GM19351 (cell line): ENCODE measurements at regions not wholly inside any gene's neighbourhood (a gene's known extent, or its start where the extent isn't known, plus 50 kb on each side); places are given as distances from the start of the nearest gene placed in this dataset.

Source experiments
- ATAC-seq: cut with Tn5 transposase; IDR thresholded peaks from one replicate; pipeline ENCODE4 v1.9.1; 2021; ENCODE audit warnings: mild to moderate bottlenecking, moderate library complexity; ENCODE audit not compliant: unreplicated experiment

DNA sequence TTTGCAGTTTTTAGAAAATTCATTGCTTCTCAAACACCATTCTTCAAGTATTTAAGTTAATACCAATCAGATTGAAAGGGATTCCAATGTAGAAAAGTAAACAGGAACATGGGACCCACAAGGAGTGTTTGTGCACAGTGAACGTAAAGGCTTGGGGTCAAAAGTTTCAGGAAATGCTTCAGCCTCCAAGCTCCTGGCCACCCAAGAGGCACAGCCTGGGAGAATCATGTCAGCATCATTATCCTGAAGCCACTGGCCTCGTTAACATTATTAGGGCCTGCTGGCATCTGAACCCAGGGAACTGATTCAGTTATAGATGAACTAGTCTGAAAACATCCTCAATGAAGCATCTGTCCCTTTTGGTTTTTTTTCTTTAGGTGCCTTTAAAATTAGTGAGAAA is 122.9 kb downstream of the NXNL2 start:
- ATAC-seq, result no peak

DNA sequence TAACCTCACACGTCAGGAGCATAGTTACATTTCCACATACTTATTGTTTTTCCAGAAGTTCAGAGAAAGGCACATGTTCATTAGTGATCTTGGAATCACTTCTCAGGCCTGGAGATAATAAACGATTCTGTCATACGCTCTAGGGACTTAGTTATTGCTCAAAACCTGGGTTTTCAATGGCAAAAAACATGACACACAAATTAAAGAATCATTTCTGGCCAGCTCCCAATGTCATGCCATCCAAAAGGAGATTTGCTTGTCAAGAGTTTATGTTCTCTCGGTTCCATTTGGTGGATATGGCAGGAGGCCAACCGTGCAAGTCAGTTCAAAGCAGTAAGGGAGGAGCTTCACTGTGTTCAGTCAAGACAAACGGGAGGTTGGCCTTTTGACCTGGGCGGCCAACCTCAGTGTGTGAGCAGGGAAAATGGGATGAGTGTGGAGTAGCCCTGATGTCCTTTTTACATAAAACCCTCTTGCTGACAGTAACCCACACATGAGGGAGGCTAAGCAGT is 123.4 kb downstream of the NXNL2 start:
- no peak for ATAC-seq

DNA sequence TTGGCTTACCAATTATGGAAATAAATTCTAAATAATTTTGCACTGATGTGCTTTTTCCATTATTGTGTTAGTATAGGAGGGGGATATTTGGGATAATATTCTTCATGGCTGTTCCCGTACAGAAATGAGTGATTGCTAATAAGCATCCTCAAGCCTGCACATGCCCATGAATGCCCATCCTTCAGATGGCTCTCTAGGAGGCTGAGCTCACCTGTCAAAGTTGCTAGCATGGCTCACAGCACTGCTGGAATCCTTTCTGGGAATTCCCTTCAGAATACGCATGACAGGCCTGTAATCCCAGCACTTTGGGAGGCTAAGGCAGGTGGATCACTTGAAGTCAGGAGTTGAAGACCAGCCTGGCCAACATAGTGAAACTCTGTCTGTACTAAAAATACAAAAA is 124.1 kb downstream of the NXNL2 start:
- no peak for ATAC-seq

DNA sequence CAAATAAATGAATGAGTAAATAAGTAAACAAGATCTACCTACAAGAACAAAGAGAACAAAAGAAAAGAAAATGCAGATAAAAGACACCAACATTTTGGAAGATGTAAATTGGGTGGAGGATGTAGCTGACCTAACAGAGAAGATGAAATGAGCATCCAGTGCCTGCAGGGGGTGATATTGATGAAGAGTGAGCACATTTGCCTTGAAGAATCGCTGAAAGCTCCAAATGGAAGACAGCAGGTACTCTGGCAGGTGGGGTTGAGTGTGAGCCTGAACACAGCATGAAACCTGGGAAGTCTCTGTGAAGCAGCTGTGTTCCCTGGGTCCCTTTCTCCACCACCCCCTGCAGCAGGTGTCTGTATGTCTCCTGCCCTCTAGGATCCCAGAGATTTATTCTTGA is 125.6 kb downstream of the NXNL2 start:
- no peak for ATAC-seq

DNA sequence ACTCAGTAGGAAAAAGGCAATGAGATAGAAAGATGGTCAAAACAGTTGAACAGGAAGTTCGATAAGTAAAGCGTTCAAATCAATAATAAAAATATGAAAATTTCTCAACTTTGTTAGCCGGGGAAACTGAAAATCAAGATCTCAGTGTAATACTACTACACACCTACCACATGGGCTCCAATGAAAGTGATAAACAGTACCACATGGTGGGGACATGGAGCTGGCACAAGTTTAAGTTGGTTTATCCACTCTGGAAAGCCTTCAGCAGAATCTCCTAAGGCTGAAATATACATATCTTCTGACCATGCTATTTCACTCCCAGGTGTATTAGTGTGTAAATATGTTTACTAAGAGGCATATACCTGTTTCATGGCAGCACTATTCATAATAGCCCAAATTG is 126.8 kb downstream of the NXNL2 start:
- no peak for ATAC-seq

DNA sequence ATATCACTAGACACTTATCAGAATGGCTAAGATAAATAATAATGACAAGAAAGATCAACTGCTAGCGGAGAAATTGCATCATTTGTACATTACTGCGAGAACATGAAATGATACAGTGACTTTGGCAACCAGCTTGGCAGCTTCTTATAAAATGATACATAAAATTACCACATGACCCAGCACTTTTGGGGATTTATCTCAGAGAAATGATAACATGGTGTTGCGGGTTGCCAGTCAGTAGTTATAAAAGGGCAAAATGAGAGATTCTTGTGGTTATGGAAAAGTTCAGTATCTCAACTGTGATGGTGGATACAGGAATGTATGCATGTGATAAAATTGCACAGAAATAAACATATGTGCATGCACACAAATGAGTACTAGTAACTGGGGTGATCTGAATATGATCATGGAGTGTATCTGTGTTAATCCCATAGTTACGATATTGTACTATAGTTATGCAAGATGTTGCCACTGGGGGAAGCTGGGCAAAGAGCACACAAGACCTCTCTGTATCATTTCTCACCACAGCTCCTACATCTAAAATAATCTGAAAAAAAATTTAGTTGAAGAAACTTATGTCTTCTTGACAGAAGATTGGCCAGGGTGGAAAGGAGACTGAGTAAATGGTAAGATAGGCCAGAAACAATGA is 128.9 kb downstream of the NXNL2 start:
- no peak for ATAC-seq

DNA sequence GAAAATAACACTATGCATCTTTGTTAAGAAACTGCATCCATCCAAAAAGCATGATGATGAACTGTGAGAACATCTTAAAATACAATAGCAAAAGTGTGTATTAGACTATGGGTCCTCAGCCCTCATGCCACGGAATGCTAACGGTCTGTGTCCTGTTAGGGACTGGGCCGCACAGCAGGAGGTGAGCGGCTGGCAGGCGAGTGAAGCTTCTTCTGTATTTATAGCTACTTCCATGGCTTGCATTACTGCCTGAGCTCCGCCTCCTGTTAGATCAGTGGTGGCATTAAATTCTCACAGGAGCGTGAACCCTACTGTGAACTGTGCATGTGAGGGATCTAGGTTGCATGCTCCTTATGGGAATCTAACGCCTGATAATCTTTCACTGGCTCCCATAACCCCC is 129.8 kb downstream of the NXNL2 start:
- ATAC-seq, result no peak

DNA sequence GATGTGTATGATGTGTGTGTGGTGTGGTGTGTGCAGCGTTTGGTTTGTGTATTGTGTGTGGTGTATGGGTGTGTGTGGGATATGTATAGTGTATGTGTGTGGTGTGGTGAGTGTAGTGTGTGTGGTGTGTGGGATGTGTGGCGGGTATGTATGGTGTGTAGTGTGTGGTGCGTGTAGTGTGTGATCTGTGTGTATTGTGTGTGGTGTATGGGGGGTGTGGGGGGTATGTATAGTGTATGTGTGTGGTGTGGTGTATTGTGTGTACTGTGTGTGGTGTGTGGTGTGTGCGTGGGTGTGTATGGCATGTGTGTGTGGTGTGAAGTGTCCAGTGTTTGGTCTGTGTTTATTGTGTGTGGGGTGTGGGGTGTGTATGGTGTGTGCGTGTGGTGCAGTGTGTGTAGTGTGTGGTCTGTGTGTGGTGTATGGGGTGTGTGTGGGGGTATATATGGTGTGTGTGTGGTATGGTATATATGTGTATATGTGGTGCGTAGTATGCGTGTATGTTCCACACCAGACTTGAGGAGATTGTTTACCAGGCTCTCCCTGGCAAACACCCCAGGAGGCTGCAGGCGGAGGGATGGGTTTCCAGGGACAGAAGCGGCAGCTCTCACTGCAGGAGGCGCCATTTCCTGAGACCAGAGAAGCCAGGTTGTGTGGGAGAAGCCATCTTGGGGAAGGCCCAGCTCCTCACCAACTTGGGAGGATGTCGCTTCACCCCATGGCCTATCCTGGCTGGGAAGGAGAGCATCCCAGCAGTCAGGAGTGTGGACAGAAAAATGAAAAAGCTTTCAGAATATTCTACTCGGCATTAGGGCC is 138.1 kb downstream of the NXNL2 start:
- no peak for ATAC-seq

DNA sequence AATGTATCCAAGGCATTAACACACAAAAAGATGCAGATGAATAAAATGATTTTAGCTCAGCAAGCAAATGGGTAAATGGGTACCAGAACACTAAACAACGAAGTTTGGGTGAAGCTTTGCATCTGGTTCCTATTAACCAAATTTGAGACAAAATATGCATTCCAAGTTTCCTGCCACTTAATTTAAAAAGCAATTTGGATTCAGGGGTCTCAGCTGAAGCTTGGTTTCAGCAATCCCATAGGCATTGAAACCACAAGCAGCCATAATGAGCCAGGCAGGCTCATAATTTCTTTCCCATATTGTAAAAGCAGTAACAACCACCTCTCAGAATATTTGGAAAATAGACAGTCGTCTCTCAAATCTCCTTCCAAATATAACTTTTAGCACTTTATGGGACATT is 138.9 kb downstream of the NXNL2 start:
- ATAC-seq, result no peak

DNA sequence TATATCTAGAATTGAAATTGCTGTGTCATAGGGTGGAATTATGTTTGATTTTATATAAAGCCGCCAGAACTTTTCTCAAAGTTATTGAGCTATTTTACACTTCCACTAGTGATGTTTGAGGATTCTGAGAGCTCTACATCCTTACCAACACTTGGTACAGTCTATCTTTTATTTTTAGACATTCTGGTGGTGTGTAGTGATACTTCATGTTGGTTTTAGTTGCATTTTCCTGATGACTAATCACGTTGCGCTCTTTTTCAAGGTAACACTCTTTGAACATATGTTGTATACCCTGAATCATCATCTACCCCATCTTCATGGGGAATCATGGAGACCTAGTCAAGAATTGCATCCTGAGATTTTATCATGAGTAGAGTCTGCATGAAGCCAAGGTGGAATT is 141.7 kb downstream of the NXNL2 start:
- ATAC-seq, result no peak

DNA sequence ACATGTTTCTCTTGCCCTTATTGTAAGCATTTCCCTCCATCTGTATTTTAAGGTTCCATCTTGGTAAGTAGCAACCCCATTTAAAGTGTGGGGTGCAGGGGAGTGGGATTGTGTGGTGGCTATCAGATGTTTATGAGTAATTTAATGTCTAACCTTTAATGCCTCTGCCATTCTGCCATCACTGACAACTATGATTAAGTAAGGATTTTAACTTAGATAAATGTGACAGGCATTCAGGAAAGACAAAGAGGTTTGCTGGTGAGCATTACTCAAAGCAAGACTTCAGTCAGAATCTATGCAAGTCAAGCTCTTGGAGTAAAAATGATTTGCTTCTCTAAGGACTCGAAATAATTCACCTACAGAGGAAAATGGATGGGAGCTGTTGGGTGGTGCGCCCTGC is 143.0 kb downstream of the NXNL2 start:
- no peak for ATAC-seq

DNA sequence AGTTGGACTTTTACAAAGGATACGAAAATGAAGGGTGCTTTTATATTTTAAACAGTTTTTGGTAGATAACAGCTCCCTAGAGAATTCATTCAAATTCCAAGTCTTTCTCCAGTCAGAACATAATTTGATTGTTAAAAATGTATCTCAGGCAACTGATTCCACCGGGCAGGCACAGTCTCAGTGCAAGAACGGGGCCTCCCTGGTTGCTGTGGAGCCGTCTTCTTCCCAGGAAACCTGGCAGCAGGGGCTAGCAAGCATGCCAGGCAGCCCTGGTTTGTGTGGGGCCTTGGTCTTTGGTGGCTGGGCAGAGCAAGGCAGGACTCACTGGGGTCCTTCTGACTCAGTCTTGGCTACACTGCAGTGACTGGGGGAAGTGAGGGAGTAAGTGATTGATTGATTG is 143.5 kb downstream of the NXNL2 start:
- no peak for ATAC-seq

DNA sequence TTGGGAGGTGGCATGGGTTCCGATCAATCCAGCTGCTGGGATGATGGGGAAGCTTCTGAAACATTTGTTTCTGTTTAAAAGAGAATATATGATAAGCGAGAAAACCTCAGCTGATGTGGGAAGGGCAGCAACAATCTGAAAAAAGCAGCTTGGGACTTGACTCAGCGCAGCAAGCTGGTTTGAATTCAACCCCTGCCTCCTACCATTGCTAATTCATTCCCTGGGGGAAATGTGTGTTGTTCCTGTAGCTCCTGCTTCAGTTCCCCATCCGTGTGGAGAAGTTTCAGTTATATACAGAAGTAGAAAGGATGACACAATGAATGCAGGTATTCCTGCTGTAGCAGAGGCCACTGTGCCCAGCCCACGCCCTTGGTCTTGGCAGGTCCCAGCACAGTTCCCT is 145.1 kb downstream of the NXNL2 start:
- no peak for ATAC-seq

DNA sequence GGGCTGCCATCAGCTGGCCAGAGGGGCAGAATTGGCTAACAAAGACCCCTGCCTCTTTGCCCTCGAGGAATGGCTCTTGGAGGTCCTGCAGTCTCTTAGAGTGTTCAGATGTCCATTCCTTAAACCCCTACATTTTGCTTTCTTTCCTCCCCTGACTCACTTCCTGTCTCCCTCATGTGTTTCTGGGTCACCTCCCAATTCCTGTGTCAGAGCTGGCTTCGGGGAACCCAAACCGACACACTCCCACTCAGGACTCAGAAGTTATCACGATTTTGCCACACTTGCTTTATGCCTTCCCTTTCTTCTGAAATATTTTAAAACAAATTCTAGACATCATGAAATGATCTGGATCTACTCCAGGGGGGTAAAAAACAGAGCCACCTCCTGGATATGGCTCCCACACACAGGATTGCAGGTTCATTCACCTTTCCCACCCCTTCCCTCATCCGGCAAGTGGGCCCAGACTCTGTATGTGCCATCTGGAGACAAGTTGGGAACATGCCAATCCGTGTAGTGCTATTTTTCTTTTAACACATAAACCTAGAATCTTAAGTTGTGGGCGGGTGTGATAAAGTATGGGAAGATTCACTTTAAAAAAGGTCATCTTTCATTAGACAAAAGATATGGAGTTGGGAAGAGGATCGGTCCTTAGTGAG is 145.7 kb downstream of the NXNL2 start:
- no peak for ATAC-seq

DNA sequence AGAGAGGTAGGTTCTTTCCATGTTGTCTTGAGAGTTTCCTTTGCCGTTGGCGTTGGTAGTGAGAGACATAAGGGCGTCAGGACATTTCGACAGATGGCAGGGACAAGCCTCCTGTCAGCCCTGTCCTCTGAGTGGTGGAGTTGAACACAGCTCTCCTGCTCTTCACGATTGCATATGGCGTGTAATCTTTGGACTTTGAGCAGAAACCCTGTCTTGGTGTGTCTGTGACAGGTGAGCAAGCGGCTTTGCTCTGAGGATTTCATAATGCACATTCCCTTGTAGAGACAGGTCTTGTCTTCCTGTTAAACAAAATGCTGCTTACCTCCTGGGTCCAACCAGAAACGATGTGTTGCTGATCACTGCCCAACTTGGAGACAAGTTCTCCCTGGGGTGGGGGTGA is 146.5 kb downstream of the NXNL2 start:
- ATAC-seq, result no peak

DNA sequence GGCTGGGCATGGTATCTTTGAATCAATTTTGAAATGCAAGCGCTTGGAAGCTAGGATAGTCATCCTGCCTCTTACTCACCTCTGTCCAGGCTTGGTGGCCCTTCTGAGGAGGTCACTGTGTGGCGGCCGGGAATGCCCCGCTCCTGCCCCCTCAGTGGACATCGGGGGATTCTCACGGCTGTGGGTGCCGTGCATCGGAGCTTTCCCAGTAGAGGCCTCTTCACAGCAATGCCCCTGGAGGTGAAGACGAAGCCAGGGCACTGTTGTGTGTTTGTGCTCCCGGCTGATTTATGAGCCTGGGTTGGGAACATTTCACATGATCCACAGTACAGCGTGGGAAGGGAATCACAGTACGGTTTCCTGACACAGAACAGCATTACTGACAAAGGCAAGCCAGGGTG is 147.5 kb downstream of the NXNL2 start:
- no peak for ATAC-seq

DNA sequence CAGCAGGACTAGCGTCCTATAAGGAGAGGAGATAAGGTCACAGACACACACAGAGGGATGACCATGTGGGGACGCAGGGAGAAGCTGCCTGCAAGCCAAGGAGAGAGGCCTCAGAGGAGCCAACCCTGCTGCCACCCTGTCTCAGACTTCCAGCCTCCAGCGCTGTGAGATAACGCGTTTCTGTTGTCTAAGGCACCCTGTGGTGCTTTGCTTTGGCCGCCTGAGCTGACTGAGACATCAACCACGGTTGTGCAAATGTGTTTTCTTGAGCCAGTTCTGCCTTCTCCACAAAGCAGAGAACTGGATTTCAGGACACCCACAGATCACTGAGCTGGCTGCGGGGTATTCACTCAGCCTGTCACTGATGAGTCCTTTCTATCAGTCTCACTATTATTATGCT is 149.1 kb downstream of the NXNL2 start:
- ATAC-seq, result no peak

DNA sequence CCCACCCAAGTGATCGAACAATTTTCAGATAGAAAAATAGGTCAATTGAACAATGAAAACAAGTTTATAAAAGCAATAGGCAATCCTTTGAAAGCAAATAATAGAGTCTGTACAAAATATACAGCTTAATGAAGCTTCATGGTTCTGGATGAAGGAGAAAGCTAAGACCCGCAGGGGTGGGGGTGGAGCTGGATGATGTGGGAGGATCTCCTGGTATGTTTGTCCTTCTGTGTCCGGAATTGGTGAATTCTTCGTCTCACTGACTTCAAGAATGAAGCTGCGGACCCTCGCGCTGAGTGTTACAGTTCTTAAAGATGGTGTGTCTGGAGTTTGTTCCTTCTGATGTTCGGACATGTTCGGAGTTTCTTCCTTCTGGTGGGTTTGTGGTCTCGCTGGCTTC is 149.9 kb downstream of the NXNL2 start:
- ATAC-seq, result no peak

DNA sequence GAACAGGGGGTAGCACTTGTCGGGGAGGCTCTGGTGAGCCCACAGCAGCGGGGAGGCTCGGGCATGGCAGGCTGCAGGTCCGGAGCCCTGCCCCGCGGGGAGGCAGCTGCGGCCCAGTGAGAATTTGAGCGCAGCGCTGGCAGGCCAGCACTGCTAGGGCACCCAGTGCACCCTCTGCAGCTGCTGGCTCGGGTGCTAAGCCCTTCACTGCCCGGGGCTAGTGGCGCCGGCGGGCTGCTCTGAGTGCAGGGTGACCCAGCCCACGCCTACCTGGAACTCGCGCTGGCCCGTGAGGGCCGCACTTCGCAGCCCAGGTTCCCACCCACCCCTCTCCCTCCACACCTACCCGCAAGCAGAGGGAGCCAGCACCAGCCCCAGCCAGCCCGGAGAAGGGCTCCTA is 151.0 kb downstream of the NXNL2 start:
- no peak for ATAC-seq

DNA sequence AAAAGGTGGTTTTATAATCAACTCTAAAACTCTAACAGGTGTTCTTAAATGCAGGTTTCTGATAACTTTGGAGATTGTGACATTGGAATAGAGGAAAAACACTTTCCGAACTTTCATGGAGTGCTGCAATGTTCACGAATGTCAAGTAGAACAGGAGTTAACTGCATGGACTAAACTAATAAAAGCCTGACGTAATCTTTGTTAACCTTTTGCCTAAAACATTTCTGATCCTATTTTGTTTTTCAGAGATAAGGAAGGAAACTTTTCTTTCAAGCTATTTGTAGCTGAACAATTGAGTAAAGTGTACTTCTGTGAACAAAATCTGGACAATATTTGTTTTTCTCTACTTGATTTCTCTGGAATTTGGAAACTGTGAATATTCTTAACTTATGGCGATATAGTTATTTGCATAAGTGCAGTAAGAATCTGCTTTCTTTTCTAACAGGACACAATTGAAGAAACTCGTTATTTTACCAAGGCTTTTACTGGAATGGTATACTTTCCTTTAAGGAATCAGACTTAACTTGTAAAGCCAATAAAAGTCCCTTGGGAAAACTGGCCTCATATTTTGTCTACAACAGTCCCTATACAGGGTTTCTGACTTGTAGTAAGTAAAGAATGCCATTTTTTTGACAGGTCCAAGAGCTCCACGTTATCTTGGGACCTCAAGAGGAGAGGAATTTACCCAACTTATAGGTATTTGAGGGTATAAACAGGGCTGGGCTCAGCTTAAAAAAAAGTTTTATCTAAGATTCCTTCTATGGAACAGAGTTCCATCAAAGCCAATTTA is 154.7 kb downstream of the NXNL2 start:
- no peak for ATAC-seq

DNA sequence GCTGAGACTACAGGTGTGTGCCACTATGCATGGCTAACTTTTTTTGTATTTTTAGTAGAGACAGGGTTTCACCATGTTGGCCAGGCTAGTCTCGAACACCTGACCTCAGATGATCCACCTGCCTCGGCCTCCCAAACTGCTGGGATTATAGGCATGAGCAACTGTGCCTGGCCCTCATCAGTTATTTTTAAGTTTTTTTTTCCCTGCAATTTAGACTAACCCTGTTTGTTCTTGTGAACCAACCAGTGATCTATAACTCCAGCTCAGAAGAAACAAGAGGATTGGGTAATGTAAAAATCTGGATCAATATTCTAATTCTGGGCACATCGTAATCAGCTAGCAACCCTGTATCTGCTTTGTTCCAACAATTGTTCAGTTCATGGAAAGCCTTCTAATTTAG is 155.7 kb downstream of the NXNL2 start:
- no peak for ATAC-seq
